ENCODE measurements at regions not wholly inside any gene's neighbourhood (a gene's known extent, or its start where the extent isn't known, plus 50 kb on each side); places are given as distances from the start of the nearest gene placed in this dataset.
"Not testable (repeated sequence)": the region's sequence is repeated elsewhere in the genome, so short reads cannot be mapped to it uniquely, and the experiment has no call there.

DNA sequence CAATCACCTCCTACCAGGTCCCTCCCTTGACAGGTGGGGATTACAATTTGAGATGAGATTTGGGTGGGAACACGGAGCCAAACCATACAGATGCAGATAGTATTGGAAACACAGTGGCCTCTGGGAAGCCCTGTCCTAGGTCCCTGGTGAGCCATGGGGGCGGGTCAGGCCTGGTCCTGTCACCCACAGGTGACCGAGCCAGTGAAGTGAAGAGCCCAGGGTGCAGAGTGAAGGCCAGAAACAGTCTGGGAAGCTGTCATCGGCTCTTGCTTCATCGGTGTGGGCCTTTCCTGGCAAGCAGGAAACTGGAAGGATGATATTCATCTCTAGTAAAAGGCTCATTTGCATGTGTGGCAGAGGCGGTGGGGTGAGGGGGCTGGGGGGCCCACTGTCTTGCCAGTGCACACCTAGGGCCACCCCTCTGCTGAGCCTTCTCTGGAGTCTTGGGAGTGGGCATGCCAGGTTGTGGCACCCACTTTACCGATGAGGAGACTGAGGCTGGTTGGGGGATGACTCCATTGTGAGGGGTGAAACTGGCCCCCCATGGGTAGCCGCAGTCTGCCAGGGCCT, 290.6 kb downstream of the NDUFA10 start:
- no peak for DNase-seq (ENCODE audit: extremely low spot score)
- POLR2A ChIA-PET: no interaction called here
- CTCF ChIA-PET: no interaction called here
- no peak for TF ChIP-seq CTCF (IDR thresholded peaks at IDR 0.05; ENCODE audit: control extremely low read depth, extremely low read depth, low read depth, missing control alignments)

GRCh38 chr2:239732666-239733010, 292.5 kb downstream of the NDUFA10 start:
- no peak for TF ChIP-seq CTCF (IDR thresholded peaks at IDR 0.05; ENCODE audit: control extremely low read depth, extremely low read depth, low read depth, missing control alignments)
- ChIA-PET CTCF (no interaction called here), POLR2A (no interaction called here)
- no peak for DNase-seq (ENCODE audit: extremely low spot score)

DNA sequence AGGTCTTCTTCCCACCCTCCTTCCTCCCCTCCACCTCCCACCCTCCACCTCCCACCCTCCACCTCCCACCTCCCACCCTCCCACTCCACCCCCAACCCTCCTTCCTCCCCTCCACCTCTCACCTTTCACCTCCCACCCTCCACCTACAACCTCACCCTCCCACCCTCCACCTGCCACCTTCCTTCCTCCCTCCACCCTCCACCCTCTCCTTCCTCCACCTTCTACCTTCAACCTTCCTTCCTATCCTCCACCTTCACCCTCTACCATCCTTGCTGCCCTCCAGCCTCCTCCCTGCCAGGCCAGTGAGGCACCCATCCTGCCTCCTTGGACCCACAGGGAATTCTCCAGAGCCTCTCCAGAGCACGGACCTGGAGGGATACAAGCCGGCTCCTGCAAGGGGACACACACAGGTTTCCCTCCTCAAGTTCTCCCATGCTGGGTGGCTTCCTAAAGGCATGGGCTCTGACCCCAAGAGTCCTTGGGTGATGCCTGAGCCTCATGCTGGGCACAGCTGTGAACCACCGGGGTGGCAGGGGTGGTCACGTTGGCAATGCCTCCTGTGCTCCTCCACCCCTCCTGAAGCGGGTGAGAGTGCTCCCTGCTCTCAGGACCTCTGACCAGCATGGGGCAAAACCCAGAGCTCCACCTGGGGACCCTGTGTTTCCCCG, 293.0 kb downstream of the NDUFA10 start:
- TF ChIP-seq CTCF (IDR thresholded peaks at IDR 0.05; ENCODE audit: control extremely low read depth, extremely low read depth, low read depth, missing control alignments): no peak
- ChIA-PET POLR2A (no interaction called here), CTCF (no interaction called here)
- DNase-seq (ENCODE audit: extremely low spot score): no peak

DNA sequence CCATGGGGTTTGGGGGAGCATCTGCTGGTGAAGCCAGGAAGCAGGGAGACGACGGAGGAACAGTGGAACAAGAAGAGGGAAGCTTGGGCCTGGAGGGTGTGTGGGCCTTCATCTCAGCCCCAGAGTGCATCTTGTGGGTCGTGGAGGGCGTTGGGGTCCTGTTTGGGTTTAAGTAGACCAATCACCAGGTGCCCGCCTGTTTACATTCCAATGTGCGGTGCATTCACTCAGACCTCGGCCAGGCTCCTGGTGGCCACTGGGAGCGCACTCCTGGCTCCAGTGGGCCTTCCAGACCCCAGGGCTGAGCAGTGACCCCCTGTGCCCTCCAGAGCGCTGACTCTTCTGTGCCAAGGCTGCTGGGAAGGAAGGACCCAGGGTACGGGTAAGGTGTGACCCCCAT, 293.7 kb downstream of the NDUFA10 start:
- no peak for DNase-seq (ENCODE audit: extremely low spot score)
- TF ChIP-seq CTCF (IDR thresholded peaks at IDR 0.05; ENCODE audit: control extremely low read depth, extremely low read depth, low read depth, missing control alignments): no peak
- ChIA-PET POLR2A (no interaction called here), CTCF (no interaction called here)

DNA sequence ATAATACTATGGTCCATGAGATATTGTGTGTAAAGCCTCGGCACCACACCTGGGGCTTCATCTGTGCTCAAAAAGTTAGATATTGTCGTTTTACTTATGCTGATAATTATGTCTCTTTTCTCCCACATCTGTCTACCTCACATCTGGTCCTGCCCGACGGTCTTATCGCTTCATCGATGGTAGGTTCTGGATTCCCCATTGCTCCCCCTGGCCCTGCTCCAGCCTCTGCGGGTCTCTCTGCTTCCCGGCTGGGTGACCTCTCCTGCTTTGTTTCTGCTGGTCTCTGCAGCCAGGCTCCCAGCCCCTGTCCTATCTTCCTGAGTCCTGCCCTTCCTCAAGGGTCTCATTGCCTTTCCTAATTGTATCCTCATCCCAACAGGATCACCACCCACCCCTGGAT, 294.2 kb downstream of the NDUFA10 start:
- CTCF ChIA-PET: no interaction called here
- no peak for TF ChIP-seq CTCF (IDR thresholded peaks at IDR 0.05; ENCODE audit: control extremely low read depth, extremely low read depth, low read depth, missing control alignments)
- DNase-seq (ENCODE audit: extremely low spot score): no peak
- POLR2A ChIA-PET: no interaction called here

- POLR2A ChIA-PET, CTCF ChIA-PET: not testable (repeated sequence)
Measured at GRCh38 chr2:239730567-239730882, 294.6 kb downstream of the NDUFA10 start.

DNA sequence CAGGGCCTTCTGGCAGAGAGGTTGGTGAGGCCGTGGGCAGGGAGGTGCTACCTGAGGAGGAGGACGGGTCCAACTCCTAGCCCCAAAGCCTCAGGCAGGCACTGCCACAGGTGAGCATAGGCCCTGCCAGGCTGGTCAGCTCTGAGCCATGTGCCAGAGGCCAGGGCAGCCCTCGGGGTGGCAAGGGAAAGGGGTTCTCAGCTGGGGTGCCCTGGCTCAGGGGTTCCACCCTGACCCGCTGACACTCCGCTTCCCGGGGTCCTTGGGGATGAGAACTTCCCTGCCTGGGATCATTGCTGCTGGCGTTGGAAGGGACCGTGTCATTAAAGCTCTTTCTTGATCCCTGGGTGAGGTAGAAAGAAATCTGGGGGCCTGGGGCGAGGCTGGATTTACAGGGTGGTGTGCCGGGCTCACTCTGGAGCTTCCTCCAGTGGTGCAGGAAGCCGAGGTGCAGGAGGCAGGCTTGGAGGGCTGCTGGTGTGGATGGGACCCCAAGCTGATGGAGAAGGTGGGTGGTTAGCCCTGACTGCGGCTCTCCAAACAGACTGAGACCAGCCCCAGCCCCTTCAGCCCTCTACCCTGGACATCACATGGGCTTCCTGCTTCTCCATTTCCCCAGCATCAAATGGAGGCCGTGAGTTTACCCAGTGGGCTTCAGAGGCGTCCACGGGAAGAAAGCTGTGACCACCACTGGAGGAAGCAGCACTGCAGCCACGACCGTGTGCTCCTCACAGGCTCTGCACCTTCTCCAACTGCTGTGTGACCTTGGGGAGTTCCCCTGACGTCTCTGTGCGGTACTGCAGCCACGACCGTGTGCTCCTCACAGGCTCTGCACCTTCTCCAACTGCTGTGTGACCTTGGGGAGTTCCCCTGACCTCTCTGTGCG, 295.2 kb downstream of the NDUFA10 start:
- TF ChIP-seq CTCF (IDR thresholded peaks at IDR 0.05; ENCODE audit: control extremely low read depth, extremely low read depth, low read depth, missing control alignments): no peak
- DNase-seq (ENCODE audit: extremely low spot score): no peak
- CTCF ChIA-PET: no interaction called here
- POLR2A ChIA-PET: no interaction called here

More at GRCh38 chr2:239730567-239730882, 294.6 kb downstream of the NDUFA10 start:
- not testable (repeated sequence) for DNase-seq (ENCODE audit: extremely low spot score)

All from GM10248 (cell line).